Suppressor macrophage treated with lipopolysaccharide for 1 hour (primary cell): ENCODE measurements at regions not wholly inside any gene's neighbourhood (a gene's known extent, or its start where the extent isn't known, plus 50 kb on each side); places are given as distances from the start of the nearest gene placed in this dataset.

Source experiments
- DNase-seq, 3 donors: peaks; one replicate each; pipeline ENCODE4 v3.0.0-alpha.2; 2020 to 2022

- DNase-seq, result no peak
These were observed 154.9 kb upstream of the ARHGAP28 start for GRCh38 chr18:6574631-6575030.

GRCh38 chr18:6575908-6576307, 153.6 kb upstream of the ARHGAP28 start:
- no peak for DNase-seq

GRCh38 chr18:6576718-6577375, 152.7 kb upstream of the ARHGAP28 start:
- no peak for DNase-seq

- no peak for DNase-seq
These were observed 150.8 kb upstream of the ARHGAP28 start for GRCh38 chr18:6578686-6579085.

GRCh38 chr18:6579486-6579885, 150.0 kb upstream of the ARHGAP28 start:
- DNase-seq, result no peak

- no peak for DNase-seq
These were observed 149.1 kb upstream of the ARHGAP28 start for GRCh38 chr18:6580401-6580800.

- DNase-seq, result no peak
These were observed 139.6 kb upstream of the ARHGAP28 start for GRCh38 chr18:6589923-6590322.

- no peak for DNase-seq
These were observed 139.2 kb upstream of the ARHGAP28 start for GRCh38 chr18:6590326-6590725.

GRCh38 chr18:6591491-6591890, 138.0 kb upstream of the ARHGAP28 start:
- DNase-seq, result no peak

GRCh38 chr18:6592522-6592921, 137.0 kb upstream of the ARHGAP28 start:
- DNase-seq, result no peak

- no peak for DNase-seq
These were observed 136.2 kb upstream of the ARHGAP28 start for GRCh38 chr18:6593142-6593885.

GRCh38 chr18:6595666-6596065, 133.8 kb upstream of the ARHGAP28 start:
- no peak for DNase-seq

- DNase-seq, result no peak
These were observed 130.9 kb upstream of the ARHGAP28 start for GRCh38 chr18:6598657-6599056.

GRCh38 chr18:6600667-6601167, 128.8 kb upstream of the ARHGAP28 start:
- DNase-seq, result no peak

GRCh38 chr18:6601241-6601640, 128.3 kb upstream of the ARHGAP28 start:
- no peak for DNase-seq

GRCh38 chr18:6602365-6602764, 127.2 kb upstream of the ARHGAP28 start:
- no peak for DNase-seq

- DNase-seq, result no peak
These were observed 125.0 kb upstream of the ARHGAP28 start for GRCh38 chr18:6604573-6604941.

- DNase-seq, result no peak
These were observed 124.2 kb upstream of the ARHGAP28 start for GRCh38 chr18:6605115-6605869.

GRCh38 chr18:6606411-6607085, 123.0 kb upstream of the ARHGAP28 start:
- DNase-seq, result no peak

- no peak for DNase-seq
These were observed 122.2 kb upstream of the ARHGAP28 start for GRCh38 chr18:6607343-6607742.

GRCh38 chr18:6609666-6610264, 119.8 kb upstream of the ARHGAP28 start:
- DNase-seq, result no peak

GRCh38 chr18:6610466-6610865, 119.0 kb upstream of the ARHGAP28 start:
- DNase-seq, result no peak

- DNase-seq, result no peak
These were observed 115.9 kb upstream of the ARHGAP28 start for GRCh38 chr18:6613581-6613980.
